ENCODE measurements at regions not wholly inside any gene's neighbourhood (a gene's known extent, or its start where the extent isn't known, plus 50 kb on each side); places are given as distances from the start of the nearest gene placed in this dataset.
A peak's percentile ranks its signal among the peaks of the same experiment; 100 is the strongest.
"Not testable (repeated sequence)": the region's sequence is repeated elsewhere in the genome, so short reads cannot be mapped to it uniquely, and the experiment has no call there.

GRCh38 chr6:6724539-6725467 is 136.3 kb downstream of the LY86 start:
- peak; percentile 57 for DNase-seq

- no peak for DNase-seq
Observed at GRCh38 chr6:6725468-6726209, 137.1 kb downstream of the LY86 start.

GRCh38 chr6:6728169-6728941 is 139.8 kb downstream of the LY86 start:
- DNase-seq: no peak

- no peak for DNase-seq
Observed at GRCh38 chr6:6729971-6730370, 141.5 kb downstream of the LY86 start.

- DNase-seq: no peak
Observed at GRCh38 chr6:6730831-6731230, 142.3 kb downstream of the LY86 start.

- DNase-seq: no peak
Observed at GRCh38 chr6:6734479-6735465, 146.3 kb downstream of the LY86 start.

- no peak for DNase-seq
Observed at GRCh38 chr6:6736791-6737654, 148.5 kb downstream of the LY86 start.

GRCh38 chr6:6737671-6738070 is 149.2 kb downstream of the LY86 start:
- DNase-seq: no peak

GRCh38 chr6:6738108-6738507 is 149.6 kb downstream of the LY86 start:
- DNase-seq: no peak

GRCh38 chr6:6738922-6739716 is 150.6 kb downstream of the LY86 start:
- no peak for DNase-seq

GRCh38 chr6:6740595-6740994 is 152.1 kb downstream of the LY86 start:
- no peak for DNase-seq

- DNase-seq: no peak
Observed at GRCh38 chr6:6741264-6741663, 152.7 kb downstream of the LY86 start.

- no peak for DNase-seq
Observed at GRCh38 chr6:6742535-6742934, 154.0 kb downstream of the LY86 start.

GRCh38 chr6:6744551-6744950 is 156.0 kb downstream of the LY86 start:
- DNase-seq: no peak

- not testable (repeated sequence) for DNase-seq
Observed at GRCh38 chr6:6745637-6746332, 157.3 kb downstream of the LY86 start.

GRCh38 chr6:6746333-6746969 is 157.9 kb downstream of the LY86 start:
- DNase-seq: no peak

GRCh38 chr6:6746970-6747338 is 158.4 kb downstream of the LY86 start:
- DNase-seq: no peak

- no peak for DNase-seq
Observed at GRCh38 chr6:6747371-6747770, 158.9 kb downstream of the LY86 start.

- DNase-seq: no peak
Observed at GRCh38 chr6:6748001-6748400, 159.5 kb downstream of the LY86 start.

All from CD4-positive, alpha-beta T cell treated with Interleukin-15 for 1 hour (primary cell).